CD14-positive monocyte (primary cell): ENCODE measurements at regions not wholly inside any gene's neighbourhood (a gene's known extent, or its start where the extent isn't known, plus 50 kb on each side); places are given as distances from the start of the nearest gene placed in this dataset.

ENCODE experiments used
- DNase-seq, 3 donors: peaks; one replicate each; pipeline ENCODE4 v3.0.0-alpha.2; 2011 to 2022
- H2AFZ ChIP-seq: 2 replicates; pipeline ENCODE4 v1.6.0; 2012; ENCODE audit warnings: mild to moderate bottlenecking, low read depth, low read length, inconsistent platforms; ENCODE audit not compliant: insufficient read depth, poor library complexity, severe bottlenecking
- H3K27ac ChIP-seq, 2 donors: 1 replicate in 1 of 2; 2 replicates in 1 of 2; pipeline ENCODE4 v1.5.1; 2012 to 2013; ENCODE audit warnings: low read length in 2 of 2, control low read depth in 1 of 2, inconsistent platforms in 1 of 2, low read depth in 1 of 2, mild to moderate bottlenecking in 1 of 2
- H3K27me3 ChIP-seq, 2 donors: one replicate each; pipeline versions ENCODE4 v1.6.0 to v1.6.1; 2011 to 2013; ENCODE audit warnings: low read length in 2 of 2; ENCODE audit not compliant: control insufficient read depth in 2 of 2, insufficient read depth in 2 of 2
- H3K36me3 ChIP-seq, 2 donors: replicated peaks in 1 of 2; 1 replicate in 1 of 2; 2 replicates in 1 of 2; pipeline versions ENCODE4 v1.5.1 to v1.6.1; 2012 to 2013; ENCODE audit warnings: low read length in 2 of 2, control low read depth in 1 of 2, inconsistent platforms in 1 of 2, mild to moderate bottlenecking in 1 of 2; ENCODE audit not compliant: insufficient read depth in 2 of 2, control insufficient read depth in 1 of 2
- H3K4me1 ChIP-seq, 2 donors: 1 replicate in 1 of 2; 2 replicates in 1 of 2; pipeline versions ENCODE4 v1.5.1 to v1.6.1; 2012 to 2013; ENCODE audit warnings: low read length in 2 of 2, control low read depth in 1 of 2, inconsistent platforms in 1 of 2, mild to moderate bottlenecking in 1 of 2, moderate library complexity in 1 of 2; ENCODE audit not compliant: insufficient read depth in 2 of 2, control insufficient read depth in 1 of 2
- H3K4me2 ChIP-seq: replicated peaks from 2 replicates; pipeline ENCODE3; 2012; ENCODE audit warnings: low read length, moderate library complexity, mild to moderate bottlenecking; ENCODE audit not compliant: poor library complexity, severe bottlenecking; ENCODE audit errors: extremely low read depth
- H3K4me3 ChIP-seq, 3 experiments: fragments of 200-600 bp in 1 of 3; sonication (generic) in 1 of 3; replicated peaks in 1 of 3; 1 replicate in 2 of 3; 2 replicates in 1 of 3; pipeline ENCODE4 v1.5.1; 2011 to 2013; ENCODE audit warnings: low read length in 3 of 3, mild to moderate bottlenecking in 3 of 3, control low read depth in 2 of 3, low read depth in 2 of 3, inconsistent platforms in 1 of 3, moderate library complexity in 1 of 3
- H3K79me2 ChIP-seq: 2 replicates; pipeline ENCODE4 v1.6.0; 2012; ENCODE audit warnings: mild to moderate bottlenecking, control low read depth, inconsistent platforms, low read length, moderate library complexity; ENCODE audit not compliant: insufficient read depth
- H3K9ac ChIP-seq: 2 replicates; pipeline ENCODE4 v1.6.0; 2017; ENCODE audit warnings: low read length, mild to moderate bottlenecking; ENCODE audit not compliant: insufficient read depth, poor library complexity, severe bottlenecking
- H3K9me3 ChIP-seq, 2 donors: replicated peaks in 1 of 2; 1 replicate in 1 of 2; 2 replicates in 1 of 2; pipeline versions ENCODE4 v1.5.1 to v1.6.1; 2012 to 2013; ENCODE audit warnings: low read length in 2 of 2, control low read depth in 1 of 2; ENCODE audit not compliant: control insufficient read depth in 1 of 2, insufficient read depth in 1 of 2
- H4K20me1 ChIP-seq: 2 replicates; pipeline ENCODE4 v1.6.0; 2012; ENCODE audit warnings: mild to moderate bottlenecking, low read length, control low read depth, moderate library complexity; ENCODE audit not compliant: insufficient read depth
- H3K27ac Mint-ChIP-seq, 7 donors: one replicate each; pipeline ENCODE4 v1.8.0; 2020; ENCODE audit warnings: mild to moderate bottlenecking in 7 of 7, mixed read lengths in 7 of 7, moderate library complexity in 6 of 7, inconsistent platforms in 2 of 7
- H3K27me3 Mint-ChIP-seq, 3 donors: one replicate each; pipeline ENCODE4 v1.8.0; 2021 to 2022; ENCODE audit warnings: low read depth in 3 of 3, mild to moderate bottlenecking in 3 of 3, mixed read lengths in 3 of 3, moderate library complexity in 3 of 3, inconsistent platforms in 1 of 3
- H3K36me3 Mint-ChIP-seq, 2 donors: one replicate each; pipeline ENCODE4 v1.8.0; 2020; ENCODE audit warnings: mixed read lengths in 2 of 2, inconsistent platforms in 1 of 2, mild to moderate bottlenecking in 1 of 2
- H3K4me1 Mint-ChIP-seq: one replicate; pipeline ENCODE4 v1.8.0; 2020; ENCODE audit warnings: mild to moderate bottlenecking, mixed read lengths
- H3K4me3 Mint-ChIP-seq, 2 donors: one replicate each; pipeline ENCODE4 v1.8.0; 2020; ENCODE audit warnings: mild to moderate bottlenecking in 2 of 2, mixed read lengths in 2 of 2, moderate library complexity in 1 of 2
- H3K9me3 Mint-ChIP-seq, 7 donors: one replicate each; pipeline ENCODE4 v1.8.0; 2020 to 2022; ENCODE audit warnings: mixed read lengths in 7 of 7, mild to moderate bottlenecking in 6 of 7, moderate library complexity in 6 of 7, inconsistent platforms in 2 of 7
- WGBS: methylation state at CpG from one replicate; pipeline ENCODE4 v1.1.5; 2013; ENCODE audit warnings: missing lambda C conversion rate; ENCODE audit not compliant: insufficient coverage; 5-methylcytosine and 5-hydroxymethylcytosine counted together
- intact Hi-C, 2 donors: fragments of 100-400 bp; cut with micrococcal nuclease; formaldehyde crosslinking; loops; one replicate each; pipeline versions ENCODE4 v1.15.0 to v1.15.1; 2023
- TF ChIP-seq, protein P1 (sequence below): fragments of 200-600 bp; IDR thresholded peaks from one replicate; pipeline ENCODE4 v1.8.0; 2022; ENCODE audit warnings: antibody characterized with exemption, mild to moderate bottlenecking

DNA sequence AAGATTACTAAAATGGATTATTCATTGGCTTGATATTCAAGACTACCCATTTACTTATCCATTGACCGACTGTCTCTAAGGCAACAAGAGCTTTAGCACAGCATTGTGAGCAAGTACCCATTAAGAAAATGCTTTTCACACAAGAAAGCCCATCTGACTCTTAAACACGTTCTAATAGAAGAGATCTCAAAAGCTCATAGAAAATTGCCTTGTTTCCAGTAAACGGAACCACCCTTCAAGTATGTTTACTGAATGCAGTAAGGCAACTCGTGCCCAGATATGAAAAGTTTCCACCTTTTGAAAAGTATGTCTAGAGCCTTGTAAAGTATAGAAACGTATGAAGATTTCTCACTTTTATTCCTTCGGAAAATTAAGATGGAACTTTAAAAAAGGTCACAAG, 655.3 kb upstream of the ALCAM start:
- Histone ChIP-seq H2AFZ (no peak overlapping the region), H3K4me2 (no peak overlapping the region), H4K20me1 (no peaks in the 10 kb centered on the region), H3K4me3 (no peak overlapping the region), H3K79me2 (no peaks in the 10 kb centered on the region), H3K9me3 (no peaks in the 10 kb centered on the region), H3K4me1 (no peaks in the 10 kb centered on the region), H3K9ac (no peak overlapping the region), H3K36me3 (no peaks in the 10 kb centered on the region), H3K27me3 (no peaks in the 10 kb centered on the region), H3K27ac (no peak overlapping the region)
- Mint-ChIP-seq H3K27ac (no peak overlapping the region), H3K4me1 (no peaks in the 10 kb centered on the region), H3K36me3 (no peaks in the 10 kb centered on the region), H3K4me3 (no peak overlapping the region), H3K9me3 (no peaks in the 10 kb centered on the region), H3K27me3 (peaks cover 0 to 2% (median 1%) of the 10 kb centered on the region in 3 donors)
- TF ChIP-seq, protein P1, sequence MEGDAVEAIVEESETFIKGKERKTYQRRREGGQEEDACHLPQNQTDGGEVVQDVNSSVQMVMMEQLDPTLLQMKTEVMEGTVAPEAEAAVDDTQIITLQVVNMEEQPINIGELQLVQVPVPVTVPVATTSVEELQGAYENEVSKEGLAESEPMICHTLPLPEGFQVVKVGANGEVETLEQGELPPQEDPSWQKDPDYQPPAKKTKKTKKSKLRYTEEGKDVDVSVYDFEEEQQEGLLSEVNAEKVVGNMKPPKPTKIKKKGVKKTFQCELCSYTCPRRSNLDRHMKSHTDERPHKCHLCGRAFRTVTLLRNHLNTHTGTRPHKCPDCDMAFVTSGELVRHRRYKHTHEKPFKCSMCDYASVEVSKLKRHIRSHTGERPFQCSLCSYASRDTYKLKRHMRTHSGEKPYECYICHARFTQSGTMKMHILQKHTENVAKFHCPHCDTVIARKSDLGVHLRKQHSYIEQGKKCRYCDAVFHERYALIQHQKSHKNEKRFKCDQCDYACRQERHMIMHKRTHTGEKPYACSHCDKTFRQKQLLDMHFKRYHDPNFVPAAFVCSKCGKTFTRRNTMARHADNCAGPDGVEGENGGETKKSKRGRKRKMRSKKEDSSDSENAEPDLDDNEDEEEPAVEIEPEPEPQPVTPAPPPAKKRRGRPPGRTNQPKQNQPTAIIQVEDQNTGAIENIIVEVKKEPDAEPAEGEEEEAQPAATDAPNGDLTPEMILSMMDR, result no peak
- DNase-seq, result no peak
- intact Hi-C loops, result no loop called here
- no CpG with 5 or more reads among the region's 6 CpGs for WGBS

DNA sequence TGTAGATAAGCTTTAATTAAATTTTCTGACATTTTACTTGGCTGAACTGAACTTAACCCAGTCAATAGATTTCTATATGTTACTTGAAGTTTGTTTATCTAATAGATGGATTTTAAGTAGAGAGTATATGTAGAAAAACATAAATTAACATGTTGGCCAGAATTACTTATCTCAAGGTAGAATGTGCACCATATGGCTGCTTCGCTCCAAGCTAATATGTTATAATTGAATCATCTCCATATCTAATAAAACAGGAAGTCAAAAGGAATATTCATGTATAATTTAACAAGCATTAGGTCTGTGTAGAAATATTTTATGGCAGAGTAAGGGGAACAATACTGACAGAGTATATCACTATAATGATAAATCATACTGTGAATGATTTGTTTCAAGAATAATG, 650.7 kb upstream of the ALCAM start:
- intact Hi-C loops, result no loop called here
- WGBS, result no CpG with 5 or more reads among the region's 1 CpG

More for the DNA sequence above, 650.7 kb upstream of the ALCAM start:
- Mint-ChIP-seq H3K4me3 (no peak overlapping the region), H3K27me3 (peaks cover 0 to 2% (median 1%) of the 10 kb centered on the region in 3 donors), H3K9me3 (peaks cover 0 to 5% (median 0%) of the 10 kb centered on the region in 7 donors), H3K4me1 (no peaks in the 10 kb centered on the region), H3K27ac (no peak overlapping the region), H3K36me3 (no peaks in the 10 kb centered on the region)
- TF ChIP-seq, protein P1, result no peak
- H3K4me1 ChIP-seq, result no peaks in the 10 kb centered on the region
- no peak overlapping the region for H2AFZ ChIP-seq
- H3K9ac ChIP-seq, result no peak overlapping the region
- H3K27me3 ChIP-seq, result no peaks in the 10 kb centered on the region
- no peaks in the 10 kb centered on the region for H3K79me2 ChIP-seq
- H3K4me2 ChIP-seq, result no peak overlapping the region
- H3K4me3 ChIP-seq, result no peak overlapping the region
- H4K20me1 ChIP-seq, result no peaks in the 10 kb centered on the region
- H3K9me3 ChIP-seq, result no peaks in the 10 kb centered on the region
- no peak overlapping the region for H3K27ac ChIP-seq
- no peak for DNase-seq
- H3K36me3 ChIP-seq, result no peaks in the 10 kb centered on the region
